GM12864 (cell line): ENCODE measurements at regions not wholly inside any gene's neighbourhood (a gene's known extent, or its start where the extent isn't known, plus 50 kb on each side); places are given as distances from the start of the nearest gene placed in this dataset.

Experiments
- DNase-seq: peaks from one replicate; pipeline ENCODE4 v3.0.0-alpha.2; 2011; ENCODE audit warnings: low read depth
- H3K4me3 ChIP-seq: 2 replicates; pipeline ENCODE4 v1.5.1; 2011; ENCODE audit warnings: mild to moderate bottlenecking, low read depth, low read length, control low read depth
- CTCF ChIP-seq: IDR thresholded peaks from 2 replicates; pipeline ENCODE4 v1.5.1; 2011; ENCODE audit warnings: low read depth, mild to moderate bottlenecking, moderate library complexity, low read length, control low read depth, inconsistent platforms; ENCODE audit errors: missing control alignments

GRCh38 chr20:29123861-29124260 is 2133.6 kb upstream of the DEFB115 start:
- no peak for DNase-seq
- no peak overlapping the region for H3K4me3 ChIP-seq
- no peak for TF ChIP-seq CTCF
